HG02970 (cell line): ENCODE measurements at regions not wholly inside any gene's neighbourhood (a gene's known extent, or its start where the extent isn't known, plus 50 kb on each side); places are given as distances from the start of the nearest gene placed in this dataset.

Experiments used
- ATAC-seq: cut with Tn5 transposase; IDR thresholded peaks from one replicate; pipeline ENCODE4 v1.9.1; 2021; ENCODE audit warnings: mild to moderate bottlenecking, moderate library complexity, moderate number of reproducible peaks; ENCODE audit not compliant: unreplicated experiment, low FRiP score

- ATAC-seq, result no peak
These were observed 58.2 kb downstream of the MEX3B start for GRCh38 chr15:81987628-81988027.

- no peak for ATAC-seq
These were observed 62.3 kb downstream of the MEX3B start for GRCh38 chr15:81983497-81983896.

- no peak for ATAC-seq
These were observed 63.0 kb downstream of the MEX3B start for GRCh38 chr15:81982808-81983207.

- ATAC-seq, result no peak
These were observed 63.9 kb downstream of the MEX3B start for GRCh38 chr15:81981908-81982307.

GRCh38 chr15:81977464-81977863, 68.4 kb downstream of the MEX3B start:
- ATAC-seq, result no peak

- no peak for ATAC-seq
These were observed 77.1 kb downstream of the MEX3B start for GRCh38 chr15:81968691-81969090.

- ATAC-seq, result no peak
These were observed 79.2 kb downstream of the MEX3B start for GRCh38 chr15:81966631-81967030.

- no peak for ATAC-seq
These were observed 83.3 kb downstream of the MEX3B start for GRCh38 chr15:81962482-81962881.

- no peak for ATAC-seq
These were observed 86.6 kb downstream of the MEX3B start for GRCh38 chr15:81959196-81959595.

GRCh38 chr15:81957698-81958097, 88.1 kb downstream of the MEX3B start:
- no peak for ATAC-seq

- ATAC-seq, result no peak
These were observed 90.3 kb downstream of the MEX3B start for GRCh38 chr15:81955382-81956062.

- no peak for ATAC-seq
These were observed 91.5 kb downstream of the MEX3B start for GRCh38 chr15:81954158-81954783.

- ATAC-seq, result no peak
These were observed 94.9 kb downstream of the MEX3B start for GRCh38 chr15:81950841-81951414.

- no peak for ATAC-seq
These were observed 97.1 kb downstream of the MEX3B start for GRCh38 chr15:81948751-81949150.

GRCh38 chr15:81948222-81948621, 97.6 kb downstream of the MEX3B start:
- no peak for ATAC-seq

GRCh38 chr15:81947548-81947947, 98.3 kb downstream of the MEX3B start:
- ATAC-seq, result no peak

GRCh38 chr15:81945014-81945615, 100.7 kb downstream of the MEX3B start:
- ATAC-seq, result no peak

GRCh38 chr15:81942655-81943195, 103.1 kb downstream of the MEX3B start:
- no peak for ATAC-seq

- no peak for ATAC-seq
These were observed 103.7 kb downstream of the MEX3B start for GRCh38 chr15:81942157-81942556.

- no peak for ATAC-seq
These were observed 104.3 kb downstream of the MEX3B start for GRCh38 chr15:81941479-81941878.
